H1 (cell line): ENCODE measurements at regions not wholly inside any gene's neighbourhood (a gene's known extent, or its start where the extent isn't known, plus 50 kb on each side); places are given as distances from the start of the nearest gene placed in this dataset.

Experiments
- CTCF ChIA-PET: fragments of 300-600 bp; sonication (Branson Sonifier 250); formaldehyde crosslinking; loops from one replicate; lab custom pipeline; 2021; ENCODE audit not compliant: partially characterized antibody; lab: Charles Lee
- POLR2A ChIA-PET: fragments of 300-600 bp; sonication (Branson Sonifier 250); formaldehyde crosslinking; loops from one replicate; lab custom pipeline; 2021; ENCODE audit warnings: inconsistent platforms; ENCODE audit not compliant: partially characterized antibody; lab: Charles Lee
- DNase-seq, 2 experiments: peaks; one replicate each; pipeline versions ENCODE4 v3.0.0 to v3.0.0-alpha.2; 2010 to 2022; ENCODE audit warnings: low spot score in 2 of 2, low read depth in 1 of 2, mixed read lengths in 1 of 2
- FAIRE-seq: peaks from 2 replicates; lab custom pipeline; 2011; peaks lifted over from hg19 to GRCh38; lab: Jason Lieb, UNC
- H2AFZ ChIP-seq: 2 replicates; pipeline ENCODE4 v1.8.1; 2012; ENCODE audit warnings: low read length, inconsistent platforms
- H2AK5ac ChIP-seq: 2 replicates; pipeline ENCODE4 v1.6.1; 2013; ENCODE audit warnings: low read depth, low read length
- H2BK120ac ChIP-seq: replicated peaks from 2 replicates; pipeline ENCODE3; 2013; ENCODE audit warnings: low read depth, low read length, inconsistent platforms
- H2BK12ac ChIP-seq: 2 replicates; pipeline ENCODE4 v1.6.1; 2013; ENCODE audit warnings: low read depth, low read length
- H2BK15ac ChIP-seq: 2 replicates; pipeline ENCODE4 v1.6.1; 2013; ENCODE audit warnings: low read length
- H2BK20ac ChIP-seq: 2 replicates; pipeline ENCODE4 v1.6.1; 2013; ENCODE audit warnings: low read length
- H2BK5ac ChIP-seq: 2 replicates; pipeline ENCODE4 v1.6.1; 2013; ENCODE audit warnings: low read depth, low read length
- H3K14ac ChIP-seq: 2 replicates; pipeline ENCODE4 v1.6.1; 2013; ENCODE audit warnings: inconsistent platforms; ENCODE audit not compliant: insufficient read length
- H3K18ac ChIP-seq: 2 replicates; pipeline ENCODE4 v1.6.1; 2013; ENCODE audit warnings: low read length; ENCODE audit errors: extremely low read depth
- H3K23ac ChIP-seq: 2 replicates; pipeline ENCODE4 v1.6.1; 2013; ENCODE audit warnings: inconsistent platforms; ENCODE audit not compliant: insufficient read length
- H3K23me2 ChIP-seq: 2 replicates; pipeline ENCODE4 v1.6.1; 2013; ENCODE audit warnings: low read depth, low read length
- H3K27ac ChIP-seq: 2 replicates; pipeline ENCODE4 v1.6.1; 2011; ENCODE audit warnings: low read depth, low read length, inconsistent platforms
- H3K27me3 ChIP-seq, 4 experiments: replicated peaks in 1 of 4; 1 replicate in 1 of 4; 2 replicates in 3 of 4; pipeline versions ENCODE4 v1.6.1 to v1.8.1; 2011 to 2013; ENCODE audit warnings: low read length in 3 of 4, mild to moderate bottlenecking in 3 of 4, inconsistent platforms in 2 of 4, mixed read lengths in 2 of 4, moderate library complexity in 1 of 4; ENCODE audit not compliant: control insufficient read depth in 3 of 4, insufficient read depth in 3 of 4; ENCODE audit errors: extremely low read depth in 1 of 4
- H3K36me3 ChIP-seq, 4 experiments: 2 replicates each; pipeline versions ENCODE4 v1.6.1 to v1.8.1; 2011 to 2013; ENCODE audit warnings: mild to moderate bottlenecking in 4 of 4, low read length in 3 of 4, moderate library complexity in 2 of 4, control low read depth in 1 of 4, inconsistent platforms in 1 of 4; ENCODE audit not compliant: insufficient read depth in 4 of 4, control insufficient read depth in 2 of 4
- H3K4ac ChIP-seq: replicated peaks from 2 replicates; pipeline ENCODE3; 2013; ENCODE audit warnings: low read length, low read depth, mixed read lengths, inconsistent platforms; ENCODE audit not compliant: insufficient read length
- H3K4me1 ChIP-seq, 4 experiments: replicated peaks in 1 of 4; 1 replicate in 1 of 4; 2 replicates in 3 of 4; pipeline versions ENCODE4 v1.6.1 to v1.8.1; 2011 to 2013; ENCODE audit warnings: low read length in 3 of 4, inconsistent platforms in 2 of 4, mixed read lengths in 1 of 4; ENCODE audit not compliant: insufficient read depth in 4 of 4, control insufficient read depth in 3 of 4
- H3K4me2 ChIP-seq, 2 experiments: 2 replicates each; pipeline versions ENCODE4 v1.6.1 to v1.8.1; 2011 to 2013; ENCODE audit warnings: low read depth in 2 of 2, low read length in 2 of 2, control low read depth in 1 of 2, inconsistent platforms in 1 of 2, mild to moderate bottlenecking in 1 of 2; ENCODE audit not compliant: insufficient read depth in 1 of 2
- H3K4me3 ChIP-seq, 4 experiments: fragments of 200-600, 300-600 bp in 1 of 4; sonication (generic), shearing (Covaris generic), sonication (Bioruptor Twin) in 1 of 4; 2 replicates each; pipeline versions ENCODE4 v1.5.1 to v1.8.1; 2011 to 2016; ENCODE audit warnings: low read length in 4 of 4, low read depth in 3 of 4, control low read depth in 2 of 4, inconsistent platforms in 2 of 4, mild to moderate bottlenecking in 2 of 4, mixed read lengths in 1 of 4, moderate library complexity in 1 of 4; ENCODE audit not compliant: insufficient read depth in 2 of 4; ENCODE audit errors: extremely low read depth in 1 of 4
- H3K56ac ChIP-seq: replicated peaks from 2 replicates; pipeline ENCODE3; 2013; ENCODE audit warnings: low read depth, mild to moderate bottlenecking, mixed read lengths, low read length, inconsistent platforms; ENCODE audit not compliant: insufficient read length
- H3K79me1 ChIP-seq: 2 replicates; pipeline ENCODE4 v1.6.1; 2013; ENCODE audit warnings: low read depth, low read length, control low read depth
- H3K79me2 ChIP-seq, 2 experiments: 2 replicates each; pipeline versions ENCODE4 v1.6.1 to v1.8.1; 2012 to 2013; ENCODE audit warnings: low read length in 2 of 2, mild to moderate bottlenecking in 2 of 2, inconsistent platforms in 1 of 2; ENCODE audit not compliant: insufficient read depth in 2 of 2, control insufficient read depth in 1 of 2
- H3K9ac ChIP-seq, 4 experiments: replicated peaks in 1 of 4; 1 replicate in 1 of 4; 2 replicates in 3 of 4; pipeline versions ENCODE4 v1.6.1 to v1.8.1; 2011 to 2013; ENCODE audit warnings: low read depth in 3 of 4, low read length in 3 of 4, control low read depth in 2 of 4, mild to moderate bottlenecking in 2 of 4, moderate library complexity in 2 of 4, inconsistent platforms in 1 of 4; ENCODE audit errors: extremely low read depth in 1 of 4
- H3K9me3 ChIP-seq, 2 experiments: 2 replicates each; pipeline versions ENCODE4 v1.6.1 to v1.8.1; 2012 to 2013; ENCODE audit warnings: mild to moderate bottlenecking in 2 of 2, moderate library complexity in 2 of 2, control low read depth in 1 of 2, inconsistent platforms in 1 of 2, low read depth in 1 of 2, low read length in 1 of 2, mixed read lengths in 1 of 2; ENCODE audit not compliant: insufficient read depth in 2 of 2
- H4K20me1 ChIP-seq, 2 experiments: replicated peaks in 1 of 2; 2 replicates each; pipeline versions ENCODE3 to v1.8.1; 2011 to 2013; ENCODE audit warnings: inconsistent platforms in 2 of 2, low read length in 2 of 2, mild to moderate bottlenecking in 1 of 2; ENCODE audit not compliant: insufficient read depth in 2 of 2, control insufficient read depth in 1 of 2
- H4K5ac ChIP-seq: 2 replicates; pipeline ENCODE4 v1.6.1; 2013; ENCODE audit warnings: low read length, low read depth, mixed read lengths, inconsistent platforms; ENCODE audit not compliant: insufficient read length
- H4K8ac ChIP-seq: 2 replicates; pipeline ENCODE4 v1.8.0; 2013; ENCODE audit warnings: mild to moderate bottlenecking, moderate library complexity, low read length, inconsistent platforms; ENCODE audit not compliant: insufficient read depth; ENCODE audit errors: extremely low read depth
- H4K91ac ChIP-seq: replicated peaks from 2 replicates; pipeline ENCODE3; 2013; ENCODE audit warnings: low read length, mixed read lengths, inconsistent platforms; ENCODE audit not compliant: insufficient read length
- ASH2L ChIP-seq: fragments of 200-600, 300-600 bp; sonication (generic); IDR thresholded peaks from one replicate; pipeline ENCODE4 v1.7.1; 2017; ENCODE audit warnings: low read length
- CHD1 ChIP-seq: IDR thresholded peaks from 2 replicates; pipeline ENCODE4 v1.6.1; 2012; ENCODE audit warnings: low read depth, low read length, improper control_type of control experiment
- CHD2 ChIP-seq: IDR thresholded peaks from 2 replicates; pipeline ENCODE4 v1.6.1; 2012; ENCODE audit warnings: low read length, improper control_type of control experiment
- CTBP2 ChIP-seq: IDR thresholded peaks from 2 replicates; pipeline ENCODE4 v1.7.0; 2011; ENCODE audit warnings: borderline replicate concordance, mild to moderate bottlenecking, moderate library complexity, mixed read lengths, low read length; ENCODE audit not compliant: insufficient read depth, insufficient read length
- EP300 ChIP-seq, 2 experiments: IDR thresholded peaks; 1 replicate in 1 of 2; 2 replicates in 1 of 2; pipeline ENCODE4 v1.6.1; 2011 to 2012; ENCODE audit warnings: low read depth in 2 of 2, low read length in 2 of 2, mild to moderate bottlenecking in 2 of 2, borderline replicate concordance in 1 of 2, inconsistent platforms in 1 of 2, moderate library complexity in 1 of 2
- RBBP5 ChIP-seq: IDR thresholded peaks from 2 replicates; pipeline ENCODE4 v1.7.1; 2012; ENCODE audit warnings: low read depth, mild to moderate bottlenecking, inconsistent platforms, low read length, moderate library complexity, borderline replicate concordance
- SIRT6 ChIP-seq: IDR thresholded peaks from one replicate; pipeline ENCODE4 v1.7.1; 2012; ENCODE audit warnings: low read length, inconsistent platforms
- SP1 ChIP-seq: IDR thresholded peaks from 2 replicates; pipeline ENCODE4 v1.6.1; 2011; ENCODE audit warnings: low read depth, low read length
- WGBS, 2 experiments: shearing (Covaris generic) in 1 of 2; methylation state at CpG; one replicate each; pipeline versions ENCODE4 v1.1.6 to v1.1.7; 2013 to 2015; ENCODE audit warnings: low lambda C conversion rate in 2 of 2, mixed read lengths in 2 of 2, inconsistent platforms in 1 of 2, low coverage in 1 of 2, missing lambda C conversion rate in 1 of 2; ENCODE audit not compliant: insufficient replicate concordance in 2 of 2, insufficient coverage in 1 of 2, insufficient read length in 1 of 2; ENCODE audit errors: extremely low coverage in 1 of 2, missing lambda C conversion rate in 1 of 2; 5-methylcytosine and 5-hydroxymethylcytosine counted together
- TF ChIP-seq, protein P1 (sequence below): IDR thresholded peaks from 2 replicates; pipeline ENCODE4 v1.6.1; 2012; ENCODE audit warnings: inconsistent platforms
- TF ChIP-seq, protein P2 (sequence below): IDR thresholded peaks from 2 replicates; pipeline ENCODE4 v1.6.1; 2012; ENCODE audit warnings: inconsistent platforms

- Histone ChIP-seq H3K9me3 (0 out of 4 replicates have a peak, but pooled peaks cover 0 to 2% of the 10 kb centered on the region in 2 experiments), H4K8ac (peak overlapping the region; percentile 75; the same call in 1 of the 2 replicates), H3K36me3 (peaks cover 0 to 3% (median 0%) of the 10 kb centered on the region in 4 experiments; a peak in 1 of 8 replicates), H2AK5ac (no peak overlapping the region), H4K91ac (peak overlapping the region; percentile 61), H3K27me3 (no peaks in the 10 kb centered on the region), H2BK15ac (peak overlapping the region; percentile 40; the same call in 1 of the 2 replicates), H2BK20ac (peak overlapping the region; percentile 89), H3K4me1 (peaks cover 2 to 10% (median 4%) of the 10 kb centered on the region in 4 experiments), H2BK12ac (peak overlapping the region; percentile 75; the same call in 1 of the 2 replicates), H3K4me3 (peak overlapping the region in 1 of 4 experiments; percentile 18; a peak in 2 of 8 replicates), H3K23me2 (no peaks in the 10 kb centered on the region), H3K4me2 (peak overlapping the region; percentile 59 to 67), H2BK120ac (peak overlapping the region; percentile 57), H3K9ac (peak overlapping the region in 1 of 4 experiments; percentile 22; a peak in 3 of 7 replicates), H2BK5ac (peak overlapping the region; percentile 20; the same call in 1 of the 2 replicates), H3K79me2 (no peaks in the 10 kb centered on the region), H3K18ac (peak overlapping the region; percentile 71; the same call in 1 of the 2 replicates), H4K20me1 (no peaks in the 10 kb centered on the region), H3K56ac (no peak overlapping the region), H3K27ac (0 out of 2 replicates have a peak overlapping the region, but pooled peaks have one; percentile 46), H3K79me1 (no peaks in the 10 kb centered on the region), H3K4ac (no peak overlapping the region), H3K23ac (no peak overlapping the region), H3K14ac (no peak overlapping the region), H4K5ac (peak overlapping the region; percentile 54), H2AFZ (peak overlapping the region; percentile 98)
- FAIRE-seq: no peak
- DNase-seq: peak; percentile 44 to 76
- POLR2A ChIA-PET: interaction anchor here (0.8 to 0.9 kb wide), 2 partner anchors 25 to 104 kb away, joined by 3 read pairs; no protein-coding TSS in a partner anchor
- CTCF ChIA-PET: interaction anchor here (1.2 kb wide), 1 partner anchor 12 kb away, joined by 3 read pairs; no protein-coding TSS in a partner anchor
- WGBS, 2 experiments: 45% methylated on average over 11 of the region's 11 CpGs; no CpG with 5 or more reads in 1 of the 2 experiments
- peak; percentile 22; the same call in 1 of the 2 replicates for TF ChIP-seq CHD2
- TF ChIP-seq SP1: peak; percentile 59
- TF ChIP-seq CHD1: no peak
- peak in 1 of 2 experiments; percentile 4; a peak in 1 of 3 replicates for TF ChIP-seq EP300 (IDR thresholded peaks at IDR 0.05; ENCODE audit: borderline replicate concordance in 1 of 2, low read depth in 2 of 2, low read length in 2 of 2)
- peak; percentile 84 for TF ChIP-seq CTBP2
- peak; percentile 96; the same call in 1 of the 2 replicates for TF ChIP-seq RBBP5
- TF ChIP-seq ASH2L: peak; percentile 96
- TF ChIP-seq, protein P1, sequence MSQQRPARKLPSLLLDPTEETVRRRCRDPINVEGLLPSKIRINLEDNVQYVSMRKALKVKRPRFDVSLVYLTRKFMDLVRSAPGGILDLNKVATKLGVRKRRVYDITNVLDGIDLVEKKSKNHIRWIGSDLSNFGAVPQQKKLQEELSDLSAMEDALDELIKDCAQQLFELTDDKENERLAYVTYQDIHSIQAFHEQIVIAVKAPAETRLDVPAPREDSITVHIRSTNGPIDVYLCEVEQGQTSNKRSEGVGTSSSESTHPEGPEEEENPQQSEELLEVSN: peak; percentile 91; the same call in 1 of the 2 replicates
- no peak for TF ChIP-seq SIRT6
- TF ChIP-seq, protein P2, sequence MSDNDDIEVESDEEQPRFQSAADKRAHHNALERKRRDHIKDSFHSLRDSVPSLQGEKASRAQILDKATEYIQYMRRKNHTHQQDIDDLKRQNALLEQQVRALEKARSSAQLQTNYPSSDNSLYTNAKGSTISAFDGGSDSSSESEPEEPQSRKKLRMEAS: peak; percentile 95
These were observed 487.1 kb upstream of the CNTN3 start for GRCh38 chr3:75101329-75102147.
